ENCODE measurements at regions not wholly inside any gene's neighbourhood (a gene's known extent, or its start where the extent isn't known, plus 50 kb on each side); places are given as distances from the start of the nearest gene placed in this dataset.

GRCh38 chr9:81244631-81245030 lies 444.7 kb downstream of the TLE1 start:
- intact Hi-C loops (cut with DNase I) = no loop called here
- no peak overlapping the region for H3K27ac ChIP-seq
- H3K36me3 ChIP-seq (ENCODE audit: insufficient read depth in 1 of 2, low read depth in 1 of 2) = no peaks in the 10 kb centered on the region
- WGBS, 3 donors = 49 to 68% (median 58%) methylated on average over 1 of the region's 1 CpG
- no peak for ATAC-seq
- no peaks in the 10 kb centered on the region for H3K9me3 ChIP-seq
- no peak overlapping the region for H3K4me3 ChIP-seq
- no peaks in the 10 kb centered on the region for H3K27me3 ChIP-seq (ENCODE audit: insufficient read depth in 3 of 3, low read length in 2 of 3)
- TF ChIP-seq, protein P1, sequence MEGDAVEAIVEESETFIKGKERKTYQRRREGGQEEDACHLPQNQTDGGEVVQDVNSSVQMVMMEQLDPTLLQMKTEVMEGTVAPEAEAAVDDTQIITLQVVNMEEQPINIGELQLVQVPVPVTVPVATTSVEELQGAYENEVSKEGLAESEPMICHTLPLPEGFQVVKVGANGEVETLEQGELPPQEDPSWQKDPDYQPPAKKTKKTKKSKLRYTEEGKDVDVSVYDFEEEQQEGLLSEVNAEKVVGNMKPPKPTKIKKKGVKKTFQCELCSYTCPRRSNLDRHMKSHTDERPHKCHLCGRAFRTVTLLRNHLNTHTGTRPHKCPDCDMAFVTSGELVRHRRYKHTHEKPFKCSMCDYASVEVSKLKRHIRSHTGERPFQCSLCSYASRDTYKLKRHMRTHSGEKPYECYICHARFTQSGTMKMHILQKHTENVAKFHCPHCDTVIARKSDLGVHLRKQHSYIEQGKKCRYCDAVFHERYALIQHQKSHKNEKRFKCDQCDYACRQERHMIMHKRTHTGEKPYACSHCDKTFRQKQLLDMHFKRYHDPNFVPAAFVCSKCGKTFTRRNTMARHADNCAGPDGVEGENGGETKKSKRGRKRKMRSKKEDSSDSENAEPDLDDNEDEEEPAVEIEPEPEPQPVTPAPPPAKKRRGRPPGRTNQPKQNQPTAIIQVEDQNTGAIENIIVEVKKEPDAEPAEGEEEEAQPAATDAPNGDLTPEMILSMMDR (IDR thresholded peaks at IDR 0.05) = no peak
- no peak for DNase-seq
- H3K4me1 ChIP-seq = no peaks in the 10 kb centered on the region

DNA sequence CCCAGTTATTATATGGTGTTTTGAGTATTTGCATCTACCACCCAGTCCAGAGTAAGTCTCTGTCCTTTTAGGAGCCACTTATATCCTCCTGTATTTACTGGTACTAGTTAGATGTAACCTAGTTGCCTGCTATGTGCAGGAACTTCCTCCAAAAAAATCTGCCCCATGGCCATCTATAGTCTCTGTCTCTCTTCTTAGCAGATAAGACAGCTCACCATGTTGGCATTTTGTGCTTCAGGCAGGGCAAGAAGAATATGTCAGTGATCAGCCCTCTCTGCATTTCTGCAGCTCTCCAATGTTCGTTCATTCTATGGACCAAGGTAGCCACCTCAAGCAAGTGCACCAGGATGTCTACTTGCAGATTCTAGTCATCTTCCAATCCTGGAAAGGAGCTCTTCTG lies 446.5 kb downstream of the TLE1 start:
- intact Hi-C loops (cut with DNase I) = no loop called here
- ATAC-seq = no peak
- H3K4me1 ChIP-seq = no peaks in the 10 kb centered on the region

DNA sequence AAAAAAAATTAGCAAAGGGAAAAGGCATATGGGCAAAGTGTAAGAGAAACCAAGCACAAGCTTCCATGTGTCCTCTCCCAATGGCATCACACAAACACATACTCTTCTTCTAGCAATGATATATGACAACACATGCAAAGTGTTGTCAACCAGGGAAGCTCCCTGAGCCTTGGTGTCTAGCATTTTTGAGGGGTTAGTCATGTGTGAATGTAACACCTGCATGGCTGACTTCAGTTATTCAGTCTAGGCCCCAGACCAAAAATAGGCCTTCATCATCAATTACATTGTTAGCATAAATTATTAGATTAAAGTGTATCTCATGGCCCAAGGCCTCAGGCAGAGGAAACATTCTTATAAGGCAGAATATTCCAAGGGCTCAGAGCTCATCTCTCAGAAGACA lies 450.0 kb downstream of the TLE1 start:
- TF ChIP-seq, protein P1 (IDR thresholded peaks at IDR 0.05) = no peak
- no peaks in the 10 kb centered on the region for H3K36me3 ChIP-seq (ENCODE audit: insufficient read depth in 1 of 2, low read depth in 1 of 2)
- intact Hi-C loops (cut with DNase I) = no loop called here
- no peaks in the 10 kb centered on the region for H3K9me3 ChIP-seq
- no peaks in the 10 kb centered on the region for H3K27me3 ChIP-seq (ENCODE audit: insufficient read depth in 3 of 3, low read length in 2 of 3)
- H3K27ac ChIP-seq = no peak overlapping the region
- H3K4me3 ChIP-seq = no peak overlapping the region
- ATAC-seq (no peak), DNase-seq (no peak)
- H3K4me1 ChIP-seq = no peaks in the 10 kb centered on the region

More for the DNA sequence above, 446.5 kb downstream of the TLE1 start:
- 96 to 100% (median 96%) methylated on average over 1 of the region's 1 CpG for WGBS, 3 donors
- TF ChIP-seq, protein P1 (IDR thresholded peaks at IDR 0.05) = no peak
- Histone ChIP-seq H3K9me3 (no peaks in the 10 kb centered on the region), H3K4me3 (no peak overlapping the region), H3K27ac (no peak overlapping the region), H3K36me3 (ENCODE audit: insufficient read depth in 1 of 2, low read depth in 1 of 2) (no peaks in the 10 kb centered on the region), H3K27me3 (ENCODE audit: insufficient read depth in 3 of 3, low read length in 2 of 3) (no peaks in the 10 kb centered on the region)
- no peak for DNase-seq

DNA sequence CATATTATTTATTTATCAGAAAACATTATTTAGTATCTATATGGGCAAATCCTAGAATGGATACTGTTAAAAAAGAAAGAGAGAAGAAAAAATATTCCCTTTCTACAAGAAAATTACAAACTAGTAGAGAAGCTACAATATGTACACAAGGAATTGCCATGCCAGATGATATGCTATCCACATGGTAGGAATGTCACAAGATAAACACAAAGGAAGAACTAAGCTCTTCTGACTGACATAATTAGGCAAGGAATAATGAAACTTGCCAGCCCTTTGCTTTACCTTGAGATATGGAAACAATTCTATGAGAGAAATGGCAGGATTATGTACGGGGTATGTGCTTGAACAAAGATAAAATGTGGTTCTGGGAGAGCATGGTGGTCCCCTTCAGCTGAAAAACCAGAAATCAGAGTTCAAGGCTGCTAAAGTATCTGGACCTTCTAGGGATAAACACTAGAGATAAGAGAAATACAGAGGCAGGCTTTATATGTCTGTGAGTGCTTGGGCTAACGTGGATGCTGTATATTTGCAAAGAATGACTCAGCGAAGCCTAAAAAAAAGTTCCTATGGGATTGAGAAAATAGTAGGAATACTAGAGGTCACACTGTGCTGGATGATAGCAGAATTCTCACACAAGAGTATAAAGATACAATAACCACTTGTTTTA lies 451.6 kb downstream of the TLE1 start:
- 84 to 87% (median 84%) methylated on average over 3 of the region's 3 CpGs for WGBS, 3 donors
- intact Hi-C loops (cut with DNase I) = no loop called here
- ATAC-seq = no peak
- no peak for DNase-seq
- H3K27me3 ChIP-seq (ENCODE audit: insufficient read depth in 3 of 3, low read length in 2 of 3) = no peaks in the 10 kb centered on the region
- no peaks in the 10 kb centered on the region for H3K4me1 ChIP-seq
- no peak overlapping the region for H3K4me3 ChIP-seq
- H3K36me3 ChIP-seq (ENCODE audit: insufficient read depth in 1 of 2, low read depth in 1 of 2) = no peaks in the 10 kb centered on the region
- no peak overlapping the region for H3K27ac ChIP-seq
- no peaks in the 10 kb centered on the region for H3K9me3 ChIP-seq
- TF ChIP-seq, protein P1 (IDR thresholded peaks at IDR 0.05) = no peak
